ENCODE measurements at regions not wholly inside any gene's neighbourhood (a gene's known extent, or its start where the extent isn't known, plus 50 kb on each side); places are given as distances from the start of the nearest gene placed in this dataset.

DNA sequence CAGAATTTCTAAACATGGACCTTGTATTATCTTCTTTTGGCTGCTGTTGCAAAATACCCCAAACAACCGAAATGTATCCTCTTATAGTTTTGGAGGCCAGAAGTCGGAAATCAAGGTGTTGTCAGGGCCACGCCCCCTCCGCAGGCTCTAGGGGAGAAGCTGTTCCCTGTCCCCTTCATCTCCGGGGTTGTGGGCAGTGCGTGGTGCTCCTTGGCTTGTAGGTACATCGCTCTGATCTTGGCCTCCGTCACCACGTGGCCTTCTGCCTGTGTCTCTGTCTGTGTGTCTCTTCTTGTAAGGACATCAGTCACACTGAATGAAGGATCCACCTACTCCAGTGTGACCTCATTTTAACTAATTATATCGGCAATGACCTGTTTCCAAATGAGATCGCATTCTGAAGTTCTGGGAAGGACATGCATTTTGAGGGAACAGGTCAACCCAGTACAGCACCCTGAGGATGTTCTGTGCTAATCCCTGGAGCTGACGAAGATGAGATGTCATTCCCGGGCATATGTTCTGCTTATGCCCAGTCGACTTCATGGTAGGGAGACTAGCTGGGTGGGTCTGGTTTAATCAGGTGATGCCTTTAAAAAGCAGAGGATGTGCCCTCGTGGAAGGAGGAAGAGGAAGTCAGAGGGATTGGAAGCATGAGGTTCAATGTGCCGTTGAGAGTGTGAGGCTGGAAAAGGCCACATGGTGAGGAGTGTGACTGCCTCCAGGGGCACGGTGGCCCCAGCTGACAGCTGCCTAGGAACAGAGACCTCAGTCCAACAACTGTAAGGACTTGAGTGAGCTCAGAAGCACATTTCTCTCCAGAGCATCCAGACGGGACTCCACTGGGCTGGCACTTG, 531.1 kb downstream of the TBC1D22A start:
- no peaks in the 10 kb centered on the region for H3K36me3 ChIP-seq (ENCODE audit: control insufficient read depth, insufficient read depth, low read length)
- H3K27me3 ChIP-seq (ENCODE audit: control insufficient read depth, insufficient read depth, low read length), result no peaks in the 10 kb centered on the region
- no peak for DNase-seq (ENCODE audit: low read depth)
- ChIA-PET CTCF (interaction anchor here (0.6 to 0.8 kb wide), 2 partner anchors 44 to 356 kb away, joined by 3 to 4 read pairs; no protein-coding TSS in a partner anchor), POLR2A (no interaction called here)
- TF ChIP-seq, protein P1, sequence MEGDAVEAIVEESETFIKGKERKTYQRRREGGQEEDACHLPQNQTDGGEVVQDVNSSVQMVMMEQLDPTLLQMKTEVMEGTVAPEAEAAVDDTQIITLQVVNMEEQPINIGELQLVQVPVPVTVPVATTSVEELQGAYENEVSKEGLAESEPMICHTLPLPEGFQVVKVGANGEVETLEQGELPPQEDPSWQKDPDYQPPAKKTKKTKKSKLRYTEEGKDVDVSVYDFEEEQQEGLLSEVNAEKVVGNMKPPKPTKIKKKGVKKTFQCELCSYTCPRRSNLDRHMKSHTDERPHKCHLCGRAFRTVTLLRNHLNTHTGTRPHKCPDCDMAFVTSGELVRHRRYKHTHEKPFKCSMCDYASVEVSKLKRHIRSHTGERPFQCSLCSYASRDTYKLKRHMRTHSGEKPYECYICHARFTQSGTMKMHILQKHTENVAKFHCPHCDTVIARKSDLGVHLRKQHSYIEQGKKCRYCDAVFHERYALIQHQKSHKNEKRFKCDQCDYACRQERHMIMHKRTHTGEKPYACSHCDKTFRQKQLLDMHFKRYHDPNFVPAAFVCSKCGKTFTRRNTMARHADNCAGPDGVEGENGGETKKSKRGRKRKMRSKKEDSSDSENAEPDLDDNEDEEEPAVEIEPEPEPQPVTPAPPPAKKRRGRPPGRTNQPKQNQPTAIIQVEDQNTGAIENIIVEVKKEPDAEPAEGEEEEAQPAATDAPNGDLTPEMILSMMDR (IDR thresholded peaks at IDR 0.05; ENCODE audit: insufficient read depth, low read depth, low read length), result no peak
- H3K4me3 ChIP-seq (ENCODE audit: low read depth, low read length), result no peak overlapping the region

DNA sequence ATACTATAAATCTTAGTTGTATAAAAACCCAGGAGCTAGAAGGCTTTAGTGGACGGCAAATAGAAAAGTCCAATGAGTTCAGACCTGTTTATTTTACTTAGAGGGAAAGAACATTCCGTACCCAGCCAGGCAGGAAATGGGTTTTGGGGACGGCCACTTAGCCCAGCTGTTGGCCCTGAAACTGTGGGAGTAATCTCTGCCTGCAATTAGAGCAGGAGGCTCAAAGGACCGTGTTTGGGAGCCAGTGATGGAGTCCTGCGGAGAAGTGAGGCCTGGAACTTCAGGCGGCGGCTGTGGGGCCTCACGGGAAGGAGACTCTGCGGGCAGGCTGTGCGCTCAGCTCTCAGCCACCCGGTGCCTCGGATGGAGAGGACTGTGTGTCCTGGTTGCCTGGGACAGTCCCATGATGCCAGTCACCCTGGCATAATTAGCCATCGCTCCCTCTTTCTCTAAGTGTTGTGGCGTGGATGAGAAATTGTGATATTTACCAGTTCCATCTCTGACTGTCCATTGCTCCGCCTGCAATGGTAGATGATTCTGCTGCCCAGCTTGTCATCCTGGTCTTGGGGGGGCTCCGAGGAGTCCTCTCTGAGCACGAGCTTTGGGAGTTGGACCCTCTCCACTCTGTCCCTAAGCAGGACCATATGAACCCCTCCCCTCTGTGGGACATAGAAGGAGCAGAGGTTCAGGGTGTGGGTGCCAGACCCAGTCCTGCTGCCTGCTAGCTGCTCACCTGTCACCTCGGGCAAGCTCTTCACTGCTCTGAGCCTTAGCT, 530.3 kb downstream of the TBC1D22A start:
- Histone ChIP-seq H3K27me3 (ENCODE audit: control insufficient read depth, insufficient read depth, low read length) (no peaks in the 10 kb centered on the region), H3K4me3 (ENCODE audit: low read depth, low read length) (no peak overlapping the region), H3K36me3 (ENCODE audit: control insufficient read depth, insufficient read depth, low read length) (no peaks in the 10 kb centered on the region)
- ChIA-PET CTCF (interaction anchor here (0.7 to 0.8 kb wide), 3 partner anchors 43 to 1800 kb away, joined by 3 read pairs; no protein-coding TSS in a partner anchor), POLR2A (no interaction called here)
- no peak for DNase-seq (ENCODE audit: low read depth)
- TF ChIP-seq, protein P1 (IDR thresholded peaks at IDR 0.05; ENCODE audit: insufficient read depth, low read depth, low read length), result no peak

DNA sequence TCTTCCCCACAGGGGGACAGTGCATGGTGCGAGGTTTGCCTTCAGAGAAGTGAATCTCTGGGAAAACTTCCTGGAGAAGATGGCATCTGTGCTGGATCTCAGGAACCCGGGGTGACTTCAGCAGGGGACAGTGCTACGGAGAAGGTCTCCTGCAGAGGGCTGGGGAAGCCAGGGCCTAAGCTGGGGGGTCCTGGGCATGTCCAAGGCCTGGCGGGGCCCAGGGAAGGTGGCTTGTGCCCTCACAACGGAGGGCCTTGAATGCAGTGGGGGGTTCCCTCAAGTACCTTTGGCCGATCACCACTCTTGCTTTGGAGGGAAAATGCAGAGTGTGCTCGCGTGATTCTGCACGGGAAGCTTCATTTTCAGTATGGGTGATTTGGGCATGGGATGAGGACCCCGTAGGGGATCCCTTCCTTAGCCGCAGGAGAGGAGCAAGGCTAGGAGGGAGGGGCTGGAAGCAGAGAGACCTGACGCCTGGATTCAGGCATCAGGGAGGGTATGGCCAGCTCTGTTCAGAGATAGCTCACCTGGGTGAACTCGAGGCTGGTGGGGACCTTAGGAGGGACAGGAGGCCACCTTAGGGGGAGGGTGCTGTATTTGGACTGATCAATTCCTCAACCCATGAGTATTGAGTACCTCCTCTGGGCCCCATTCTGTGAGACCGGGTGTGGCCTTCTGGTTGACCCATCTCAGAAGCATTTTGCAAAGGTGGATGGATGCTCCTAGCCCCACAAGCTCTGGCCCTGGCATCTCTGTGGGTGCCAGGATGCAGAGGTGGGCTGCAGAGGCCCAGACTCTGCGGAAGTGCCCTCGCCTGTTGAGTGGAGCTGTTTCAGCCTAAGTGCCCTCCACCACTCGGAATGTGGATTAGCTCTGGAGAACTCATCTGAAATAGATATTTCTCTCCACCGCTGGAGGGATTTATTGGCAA, 529.4 kb downstream of the TBC1D22A start:
- no peaks in the 10 kb centered on the region for H3K27me3 ChIP-seq (ENCODE audit: control insufficient read depth, insufficient read depth, low read length)
- TF ChIP-seq, protein P1 (IDR thresholded peaks at IDR 0.05; ENCODE audit: insufficient read depth, low read depth, low read length), result no peak
- ChIA-PET POLR2A (no interaction called here), CTCF (interaction anchor here (0.7 to 0.8 kb wide), 2 partner anchors 220 to 1801 kb away, joined by 3 read pairs; no protein-coding TSS in a partner anchor)
- DNase-seq (ENCODE audit: low read depth), result no peak
- H3K4me3 ChIP-seq (ENCODE audit: low read depth, low read length), result no peak overlapping the region
- H3K36me3 ChIP-seq (ENCODE audit: control insufficient read depth, insufficient read depth, low read length), result no peaks in the 10 kb centered on the region

DNA sequence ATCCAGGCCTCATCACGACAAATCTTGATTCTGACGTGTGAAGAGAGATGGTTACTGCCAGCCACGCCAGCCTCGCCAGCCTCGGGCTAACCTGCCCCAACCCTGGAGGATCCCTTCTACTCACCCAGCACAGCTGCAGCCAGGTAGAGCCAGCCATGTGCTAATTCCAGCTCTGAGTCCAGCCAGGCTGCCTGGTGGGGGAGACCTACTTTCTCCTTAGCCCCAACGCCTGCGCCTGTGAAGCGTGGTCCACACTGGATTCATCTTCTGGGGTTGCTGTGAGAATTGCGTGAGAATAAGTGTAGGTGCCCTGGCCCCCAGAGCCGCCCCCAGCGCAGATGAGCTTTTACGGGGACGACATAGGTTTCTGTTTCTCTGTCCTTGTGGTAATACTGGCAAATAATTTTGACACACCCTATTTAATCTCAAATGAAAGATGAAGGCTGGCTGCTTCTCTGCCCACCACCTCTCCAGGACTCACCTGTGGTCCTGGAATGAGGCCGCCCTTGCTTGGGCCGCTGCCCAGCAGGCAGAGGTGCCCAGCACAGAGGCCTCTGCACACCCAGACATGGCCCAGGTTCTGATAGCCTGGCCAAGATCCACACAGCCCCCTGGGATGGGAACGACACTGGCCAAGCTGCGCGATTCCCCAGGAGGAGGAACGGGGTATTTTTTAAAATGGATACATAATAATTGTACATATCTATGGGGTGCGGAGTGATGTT, 528.4 kb downstream of the TBC1D22A start:
- no peak for DNase-seq (ENCODE audit: low read depth)

More for the DNA sequence above, 528.4 kb downstream of the TBC1D22A start:
- TF ChIP-seq, protein P1 (IDR thresholded peaks at IDR 0.05; ENCODE audit: insufficient read depth, low read depth, low read length), result no peak
- Histone ChIP-seq H3K4me3 (ENCODE audit: low read depth, low read length) (no peak overlapping the region), H3K27me3 (ENCODE audit: control insufficient read depth, insufficient read depth, low read length) (no peaks in the 10 kb centered on the region), H3K36me3 (ENCODE audit: control insufficient read depth, insufficient read depth, low read length) (no peaks in the 10 kb centered on the region)
- CTCF ChIA-PET, result no interaction called here
- POLR2A ChIA-PET, result no interaction called here

Measured in BJ (cell line).